GM23338 (cell line): ENCODE measurements at regions not wholly inside any gene's neighbourhood (a gene's known extent, or its start where the extent isn't known, plus 50 kb on each side); places are given as distances from the start of the nearest gene placed in this dataset.
"Not testable (repeated sequence)": the region's sequence is repeated elsewhere in the genome, so short reads cannot be mapped to it uniquely, and the experiment has no call there.

Experiments
- ATAC-seq: fragments of 200-7000 bp; cut with Tn5 transposase; 3 replicates; pipeline ENCODE4 v1.9.1; 2020
- DNase-seq: peaks from one replicate; pipeline ENCODE4 v3.0.0-alpha.2; 2015; ENCODE audit warnings: low spot score
- H2AFZ ChIP-seq: fragments of 200-600 bp; sonication (generic); 2 replicates; pipeline ENCODE4 v1.8.0; 2016; ENCODE audit warnings: antibody characterized with exemption, mild to moderate bottlenecking, moderate library complexity
- H3F3A ChIP-seq: fragments of 200-600 bp; sonication (generic); replicated peaks from 2 replicates; pipeline ENCODE4 v1.8.0; 2017; ENCODE audit warnings: antibody characterized with exemption, mixed run types, low read depth
- H3K27ac ChIP-seq: fragments of 200-600 bp; sonication (generic); 2 replicates; pipeline ENCODE4 v1.6.1; 2016; ENCODE audit warnings: low read depth
- H3K27me3 ChIP-seq: fragments of 200-600 bp; sonication (generic); 2 replicates; pipeline ENCODE4 v1.8.0; 2016; ENCODE audit warnings: mild to moderate bottlenecking, mixed run types, moderate library complexity; ENCODE audit not compliant: insufficient read depth
- H3K36me3 ChIP-seq: fragments of 200-600 bp; sonication (generic); 2 replicates; pipeline ENCODE4 v1.8.0; 2016; ENCODE audit warnings: mild to moderate bottlenecking; ENCODE audit not compliant: insufficient read depth
- H3K4me1 ChIP-seq: fragments of 200-600 bp; sonication (generic); 2 replicates; pipeline ENCODE4 v1.8.0; 2016; ENCODE audit warnings: mild to moderate bottlenecking, moderate library complexity; ENCODE audit not compliant: insufficient read depth
- H3K4me2 ChIP-seq: fragments of 200-600 bp; sonication (generic); 2 replicates; pipeline ENCODE4 v1.7.1; 2017; ENCODE audit warnings: mixed run types
- H3K4me3 ChIP-seq: fragments of 200-600 bp; sonication (generic); 2 replicates; pipeline ENCODE4 v1.6.1; 2016; ENCODE audit warnings: mixed run types
- H3K79me2 ChIP-seq: fragments of 200-600 bp; sonication (generic); replicated peaks from 2 replicates; pipeline ENCODE4 v1.8.0; 2017; ENCODE audit warnings: mild to moderate bottlenecking; ENCODE audit not compliant: insufficient read depth
- H3K9me2 ChIP-seq: fragments of 200-600 bp; sonication (generic); 2 replicates; pipeline ENCODE4 v1.8.0; 2017; ENCODE audit not compliant: insufficient read depth
- H4K20me1 ChIP-seq: fragments of 200-600 bp; sonication (generic); replicated peaks from 2 replicates; pipeline ENCODE4 v1.8.0; 2017; ENCODE audit warnings: mild to moderate bottlenecking; ENCODE audit not compliant: insufficient read depth
- H3K27ac Mint-ChIP-seq: 2 replicates; pipeline ENCODE4 v1.8.0; 2020; ENCODE audit warnings: inconsistent platforms, mild to moderate bottlenecking, moderate library complexity, mixed read lengths
- H3K27me3 Mint-ChIP-seq: 3 replicates; pipeline ENCODE4 v1.8.0; 2022; ENCODE audit warnings: low read depth, mild to moderate bottlenecking, moderate library complexity, mixed read lengths, inconsistent platforms; ENCODE audit not compliant: insufficient read depth, poor library complexity
- H3K36me3 Mint-ChIP-seq: 3 replicates; pipeline ENCODE4 v1.8.0; 2021; ENCODE audit warnings: low read depth, mild to moderate bottlenecking, inconsistent platforms, moderate library complexity, mixed read lengths
- H3K4me1 Mint-ChIP-seq: 3 replicates; pipeline ENCODE4 v1.8.0; 2020; ENCODE audit warnings: mild to moderate bottlenecking, inconsistent platforms, mixed read lengths
- H3K4me3 Mint-ChIP-seq: 3 replicates; pipeline ENCODE4 v1.8.0; 2021; ENCODE audit warnings: moderate library complexity, mild to moderate bottlenecking, inconsistent platforms, mixed read lengths
- H3K9me3 Mint-ChIP-seq: 3 replicates; pipeline ENCODE4 v1.8.0; 2020; ENCODE audit warnings: moderate library complexity, mild to moderate bottlenecking, inconsistent platforms, mixed read lengths
- CTCF ChIP-seq, 2 experiments: fragments of 200-600 bp in 1 of 2; sonication (generic) in 1 of 2; conservative IDR thresholded peaks; 2 replicates each; pipeline versions ENCODE4 v1.5.1 to v1.6.1; 2016 to 2017; ENCODE audit warnings: antibody characterized with exemption in 2 of 2, low read depth in 2 of 2, mild to moderate bottlenecking in 2 of 2, moderate library complexity in 1 of 2

GRCh38 chr2:111454404-111454803 lies 333.7 kb downstream of the BCL2L11 start:
- not testable (repeated sequence) for H3K9me3 Mint-ChIP-seq, H3K27ac ChIP-seq, H3K36me3 ChIP-seq, H4K20me1 ChIP-seq, H3K4me2 ChIP-seq, H3K79me2 ChIP-seq, H3K4me3 ChIP-seq, H3K4me3 Mint-ChIP-seq, H3F3A ChIP-seq, H3K27me3 Mint-ChIP-seq, H3K9me2 ChIP-seq, H3K27ac Mint-ChIP-seq, H3K4me1 ChIP-seq, H2AFZ ChIP-seq, H3K36me3 Mint-ChIP-seq, H3K27me3 ChIP-seq
- ATAC-seq (peak; percentile 94), DNase-seq (peak; percentile 37)
- peak in 1 of 2 experiments; percentile 32; a peak in 2 of 4 replicates for TF ChIP-seq CTCF (conservative IDR thresholded peaks at IDR 0.05; ENCODE audit: low read depth in 2 of 2)
- H3K4me1 Mint-ChIP-seq = peaks cover 17% of the 10 kb centered on the region; the same call in 2 of the 3 replicates

GRCh38 chr2:111455016-111456015 lies 334.6 kb downstream of the BCL2L11 start:
- H3K36me3 Mint-ChIP-seq, H3K4me3 Mint-ChIP-seq, H3F3A ChIP-seq, ATAC-seq, H3K9me3 Mint-ChIP-seq, H4K20me1 ChIP-seq, H3K27me3 ChIP-seq, H3K79me2 ChIP-seq, H3K9me2 ChIP-seq, H3K4me2 ChIP-seq, H3K4me3 ChIP-seq, H2AFZ ChIP-seq, H3K27me3 Mint-ChIP-seq, H3K4me1 ChIP-seq, DNase-seq, H3K36me3 ChIP-seq: not testable (repeated sequence)
- peak overlapping the region; percentile 72; the same call in 1 of the 2 replicates for H3K27ac Mint-ChIP-seq
- H3K4me1 Mint-ChIP-seq = peaks cover 14% of the 10 kb centered on the region; the same call in 2 of the 3 replicates
- peak overlapping the region; percentile 88 for H3K27ac ChIP-seq

- H3K36me3 ChIP-seq, H3K4me1 ChIP-seq, H3K27ac ChIP-seq, H3K9me3 Mint-ChIP-seq, H3K36me3 Mint-ChIP-seq, H3K4me3 Mint-ChIP-seq, H3K9me2 ChIP-seq, H2AFZ ChIP-seq, H3K4me2 ChIP-seq, H4K20me1 ChIP-seq, H3K79me2 ChIP-seq, H3K27ac Mint-ChIP-seq, ATAC-seq, H3K27me3 ChIP-seq, H3K4me3 ChIP-seq, DNase-seq, H3F3A ChIP-seq, H3K27me3 Mint-ChIP-seq: not testable (repeated sequence)
- peaks cover 11% of the 10 kb centered on the region; the same call in 2 of the 3 replicates for H3K4me1 Mint-ChIP-seq
Measured at GRCh38 chr2:111457191-111457590, 336.5 kb downstream of the BCL2L11 start.

GRCh38 chr2:111460901-111461300 lies 340.2 kb downstream of the BCL2L11 start:
- H2AFZ ChIP-seq, H4K20me1 ChIP-seq, H3F3A ChIP-seq, H3K4me3 ChIP-seq, H3K9me2 ChIP-seq, H3K27ac Mint-ChIP-seq, H3K79me2 ChIP-seq, H3K27me3 Mint-ChIP-seq, H3K9me3 Mint-ChIP-seq, H3K4me2 ChIP-seq, DNase-seq, H3K36me3 ChIP-seq, H3K27me3 ChIP-seq, H3K4me1 Mint-ChIP-seq, H3K36me3 Mint-ChIP-seq, H3K27ac ChIP-seq, H3K4me1 ChIP-seq, ATAC-seq, H3K4me3 Mint-ChIP-seq: not testable (repeated sequence)

GRCh38 chr2:111461831-111462230 lies 341.1 kb downstream of the BCL2L11 start:
- not testable (repeated sequence) for H3K4me2 ChIP-seq, H3K79me2 ChIP-seq, H3K9me3 Mint-ChIP-seq, DNase-seq, H3K4me3 Mint-ChIP-seq, H3F3A ChIP-seq, H4K20me1 ChIP-seq, H3K36me3 ChIP-seq, H2AFZ ChIP-seq, H3K27me3 Mint-ChIP-seq, ATAC-seq, H3K4me3 ChIP-seq, H3K27ac Mint-ChIP-seq, H3K27me3 ChIP-seq, H3K4me1 ChIP-seq, H3K4me1 Mint-ChIP-seq, H3K27ac ChIP-seq, H3K36me3 Mint-ChIP-seq, H3K9me2 ChIP-seq

GRCh38 chr2:111462572-111462971 lies 341.9 kb downstream of the BCL2L11 start:
- not testable (repeated sequence) for H3K79me2 ChIP-seq, H3K9me3 Mint-ChIP-seq, H3K27ac ChIP-seq, H3K4me1 Mint-ChIP-seq, DNase-seq, H3K36me3 Mint-ChIP-seq, H4K20me1 ChIP-seq, H3F3A ChIP-seq, H3K27ac Mint-ChIP-seq, H3K4me2 ChIP-seq, H3K4me3 Mint-ChIP-seq, H3K36me3 ChIP-seq, H3K27me3 ChIP-seq, H3K4me3 ChIP-seq, H3K9me2 ChIP-seq, ATAC-seq, H2AFZ ChIP-seq, H3K4me1 ChIP-seq, H3K27me3 Mint-ChIP-seq
